ENCODE measurements at regions not wholly inside any gene's neighbourhood (a gene's known extent, or its start where the extent isn't known, plus 50 kb on each side); places are given as distances from the start of the nearest gene placed in this dataset.
"Not testable (repeated sequence)": the region's sequence is repeated elsewhere in the genome, so short reads cannot be mapped to it uniquely, and the experiment has no call there.

DNA sequence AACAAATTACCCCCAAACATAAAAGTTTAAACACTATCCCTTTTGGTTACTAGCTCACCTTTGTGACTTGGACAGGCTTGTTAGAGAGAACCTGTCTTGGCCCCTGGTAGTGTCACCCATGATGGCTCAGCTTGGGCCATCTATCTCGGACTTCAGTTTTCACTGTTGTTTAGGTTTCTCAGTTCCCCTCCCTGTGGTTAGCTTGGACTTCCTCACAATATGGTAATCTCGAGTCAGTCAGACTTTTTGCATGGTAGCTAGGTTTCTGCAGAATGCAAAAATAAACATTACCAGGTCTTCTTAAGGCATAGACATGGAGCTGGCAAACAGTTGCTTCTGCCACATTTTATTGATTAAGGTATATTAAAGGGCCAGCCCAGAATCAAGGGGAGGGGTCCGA lies 324.3 kb upstream of the RORB start:
- Mint-ChIP-seq H3K27ac (ENCODE audit: unreplicated experiment) (no peak overlapping the region), H3K36me3 (ENCODE audit: unreplicated experiment) (no peaks in the 10 kb centered on the region), H3K4me3 (ENCODE audit: unreplicated experiment) (no peak overlapping the region), H3K27me3 (ENCODE audit: unreplicated experiment) (no peaks in the 10 kb centered on the region), H3K9me3 (ENCODE audit: unreplicated experiment) (peaks cover 18% of the 10 kb centered on the region), H3K4me1 (ENCODE audit: unreplicated experiment) (no peaks in the 10 kb centered on the region)
- TF ChIP-seq CTCF (IDR thresholded peaks at IDR 0.05), result no peak
- DNase-seq (ENCODE audit: extremely low spot score, unreplicated experiment), result no peak

DNA sequence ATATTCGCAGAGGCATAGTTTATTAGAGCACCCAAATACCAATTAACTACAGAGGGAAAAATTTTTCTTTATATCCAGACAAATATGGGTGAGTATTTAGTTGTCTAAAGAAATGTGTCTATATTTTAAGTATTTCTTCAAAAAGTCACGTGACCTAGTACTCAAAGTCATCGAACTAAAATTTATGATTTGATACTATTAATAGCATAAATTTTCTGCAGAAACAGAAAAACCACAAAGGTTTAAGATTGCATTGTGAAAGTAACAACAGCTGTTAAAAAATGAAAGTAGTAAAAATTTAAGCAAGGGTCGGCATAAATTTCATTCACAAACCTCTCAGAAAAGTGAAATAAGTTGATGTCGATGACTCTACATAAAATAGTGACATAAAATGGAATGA lies 323.9 kb upstream of the RORB start:
- H3K27ac Mint-ChIP-seq (ENCODE audit: unreplicated experiment), result no peak overlapping the region
- H3K4me1 Mint-ChIP-seq (ENCODE audit: unreplicated experiment), result no peaks in the 10 kb centered on the region
- H3K36me3 Mint-ChIP-seq (ENCODE audit: unreplicated experiment), result no peaks in the 10 kb centered on the region
- H3K27me3 Mint-ChIP-seq (ENCODE audit: unreplicated experiment), result no peaks in the 10 kb centered on the region
- no peak for DNase-seq (ENCODE audit: extremely low spot score, unreplicated experiment)
- H3K4me3 Mint-ChIP-seq (ENCODE audit: unreplicated experiment), result no peak overlapping the region
- TF ChIP-seq CTCF (IDR thresholded peaks at IDR 0.05), result no peak
- H3K9me3 Mint-ChIP-seq (ENCODE audit: unreplicated experiment), result peaks cover 14% of the 10 kb centered on the region

- H3K4me1 Mint-ChIP-seq (ENCODE audit: unreplicated experiment); H3K9me3 Mint-ChIP-seq (ENCODE audit: unreplicated experiment); H3K36me3 Mint-ChIP-seq (ENCODE audit: unreplicated experiment); H3K27me3 Mint-ChIP-seq (ENCODE audit: unreplicated experiment); DNase-seq (ENCODE audit: extremely low spot score, unreplicated experiment); H3K4me3 Mint-ChIP-seq (ENCODE audit: unreplicated experiment); H3K27ac Mint-ChIP-seq (ENCODE audit: unreplicated experiment): not testable (repeated sequence)
Measured at GRCh38 chr9:74197771-74198170, 299.4 kb upstream of the RORB start.

- no peaks in the 10 kb centered on the region for H3K36me3 Mint-ChIP-seq (ENCODE audit: unreplicated experiment)
- DNase-seq (ENCODE audit: extremely low spot score, unreplicated experiment), result no peak
- TF ChIP-seq CTCF (IDR thresholded peaks at IDR 0.05), result no peak
Measured at GRCh38 chr9:74205056-74205455, 292.1 kb upstream of the RORB start.

DNA sequence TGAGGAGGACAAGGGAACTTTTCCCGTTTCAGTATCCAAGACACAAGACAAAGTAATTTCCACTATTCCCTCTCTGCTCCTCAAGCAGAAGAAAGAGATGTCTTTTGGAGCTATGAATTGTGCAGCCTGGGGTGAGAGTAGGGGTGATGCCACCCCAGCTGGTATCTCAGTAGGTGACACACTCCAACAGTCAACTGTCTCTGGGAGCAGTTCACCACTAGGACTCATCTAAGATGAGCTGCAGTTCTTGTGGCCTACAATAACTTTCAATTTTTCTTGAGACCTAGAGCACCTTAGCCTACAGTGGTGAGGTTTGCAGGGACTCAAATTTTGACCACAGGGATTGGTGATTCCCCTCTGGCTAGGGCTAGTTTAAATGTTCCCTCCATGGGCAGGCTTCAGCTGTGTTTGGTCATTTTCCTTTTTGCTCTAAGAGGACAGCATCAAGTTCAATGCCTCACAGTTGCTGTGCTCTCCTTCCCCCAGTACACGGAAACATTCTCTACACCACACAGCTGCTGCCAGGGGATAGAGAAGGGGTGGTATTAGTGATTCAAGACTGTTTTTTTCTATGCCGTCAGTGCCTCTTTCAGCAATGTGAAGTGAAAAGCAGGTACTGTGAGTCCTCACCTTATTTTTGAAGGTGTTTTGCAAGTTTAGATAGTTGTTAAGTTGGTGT lies 278.6 kb upstream of the RORB start:
- Mint-ChIP-seq H3K4me3 (ENCODE audit: unreplicated experiment) (no peak overlapping the region), H3K4me1 (ENCODE audit: unreplicated experiment) (no peaks in the 10 kb centered on the region), H3K36me3 (ENCODE audit: unreplicated experiment) (no peaks in the 10 kb centered on the region), H3K9me3 (ENCODE audit: unreplicated experiment) (peaks cover 45% of the 10 kb centered on the region), H3K27ac (ENCODE audit: unreplicated experiment) (no peak overlapping the region), H3K27me3 (ENCODE audit: unreplicated experiment) (no peaks in the 10 kb centered on the region)
- no peak for TF ChIP-seq CTCF (IDR thresholded peaks at IDR 0.05)
- DNase-seq (ENCODE audit: extremely low spot score, unreplicated experiment), result no peak

More at GRCh38 chr9:74205056-74205455, 292.1 kb upstream of the RORB start:
- no peak overlapping the region for H3K4me3 Mint-ChIP-seq (ENCODE audit: unreplicated experiment)
- H3K27ac Mint-ChIP-seq (ENCODE audit: unreplicated experiment), result no peak overlapping the region
- no peaks in the 10 kb centered on the region for H3K9me3 Mint-ChIP-seq (ENCODE audit: unreplicated experiment)
- no peaks in the 10 kb centered on the region for H3K27me3 Mint-ChIP-seq (ENCODE audit: unreplicated experiment)
- no peaks in the 10 kb centered on the region for H3K4me1 Mint-ChIP-seq (ENCODE audit: unreplicated experiment)

GRCh38 chr9:74220327-74220726 lies 276.8 kb upstream of the RORB start:
- Mint-ChIP-seq H3K4me1 (ENCODE audit: unreplicated experiment) (no peaks in the 10 kb centered on the region), H3K36me3 (ENCODE audit: unreplicated experiment) (no peaks in the 10 kb centered on the region)

More at GRCh38 chr9:74220327-74220726, 276.8 kb upstream of the RORB start:
- no peaks in the 10 kb centered on the region for H3K27me3 Mint-ChIP-seq (ENCODE audit: unreplicated experiment)
- TF ChIP-seq CTCF (IDR thresholded peaks at IDR 0.05), result no peak
- no peak overlapping the region for H3K4me3 Mint-ChIP-seq (ENCODE audit: unreplicated experiment)
- peaks cover 41% of the 10 kb centered on the region for H3K9me3 Mint-ChIP-seq (ENCODE audit: unreplicated experiment)
- no peak overlapping the region for H3K27ac Mint-ChIP-seq (ENCODE audit: unreplicated experiment)
- no peak for DNase-seq (ENCODE audit: extremely low spot score, unreplicated experiment)
